Coronary artery (tissue), 2 donors: ENCODE measurements at regions not wholly inside any gene's neighbourhood (a gene's known extent, or its start where the extent isn't known, plus 50 kb on each side); places are given as distances from the start of the nearest gene placed in this dataset.

Experiments
- DNase-seq: peaks from one replicate; pipeline ENCODE4 v3.0.0-alpha.2; 2017; ENCODE audit warnings: low spot score
- H3K27ac ChIP-seq, 2 donors: fragments of 200-600 bp; sonication (generic); one replicate each; pipeline ENCODE4 v1.5.1; 2016 to 2019
- H3K4me3 ChIP-seq: fragments of 200-600 bp; sonication (generic); 2 replicates; pipeline ENCODE4 v1.5.1; 2016; ENCODE audit warnings: mild to moderate bottlenecking, moderate library complexity
- TF ChIP-seq, protein P1 (sequence below): fragments of 200-600 bp; sonication (generic); IDR thresholded peaks from one replicate; pipeline ENCODE4 v1.5.1; 2019; ENCODE audit warnings: antibody characterized with exemption

DNA sequence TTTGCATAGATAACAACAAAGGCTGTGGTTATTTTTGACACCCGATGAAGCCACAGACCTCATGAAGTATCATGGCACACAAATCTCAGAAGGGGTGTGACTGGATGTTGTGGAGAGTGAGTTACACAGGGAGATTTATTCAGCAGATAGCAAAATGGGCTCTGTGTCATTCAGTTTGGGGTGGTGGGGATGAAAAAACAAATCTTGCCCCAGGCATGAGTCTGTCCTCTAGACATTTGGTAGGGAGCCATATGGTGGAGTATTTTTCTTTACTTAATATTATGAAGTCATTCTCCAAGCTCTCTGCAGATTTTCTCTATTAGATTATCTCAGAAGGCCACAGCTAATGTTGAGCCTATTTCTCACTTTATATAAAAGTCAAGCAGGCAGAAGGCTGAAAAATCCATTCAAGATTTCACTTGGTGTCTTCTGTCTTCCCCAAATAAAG, 277.1 kb upstream of the TENM3 start:
- no peak for DNase-seq
- no peak overlapping the region for H3K27ac ChIP-seq
- no peak overlapping the region for H3K4me3 ChIP-seq
- TF ChIP-seq, protein P1, sequence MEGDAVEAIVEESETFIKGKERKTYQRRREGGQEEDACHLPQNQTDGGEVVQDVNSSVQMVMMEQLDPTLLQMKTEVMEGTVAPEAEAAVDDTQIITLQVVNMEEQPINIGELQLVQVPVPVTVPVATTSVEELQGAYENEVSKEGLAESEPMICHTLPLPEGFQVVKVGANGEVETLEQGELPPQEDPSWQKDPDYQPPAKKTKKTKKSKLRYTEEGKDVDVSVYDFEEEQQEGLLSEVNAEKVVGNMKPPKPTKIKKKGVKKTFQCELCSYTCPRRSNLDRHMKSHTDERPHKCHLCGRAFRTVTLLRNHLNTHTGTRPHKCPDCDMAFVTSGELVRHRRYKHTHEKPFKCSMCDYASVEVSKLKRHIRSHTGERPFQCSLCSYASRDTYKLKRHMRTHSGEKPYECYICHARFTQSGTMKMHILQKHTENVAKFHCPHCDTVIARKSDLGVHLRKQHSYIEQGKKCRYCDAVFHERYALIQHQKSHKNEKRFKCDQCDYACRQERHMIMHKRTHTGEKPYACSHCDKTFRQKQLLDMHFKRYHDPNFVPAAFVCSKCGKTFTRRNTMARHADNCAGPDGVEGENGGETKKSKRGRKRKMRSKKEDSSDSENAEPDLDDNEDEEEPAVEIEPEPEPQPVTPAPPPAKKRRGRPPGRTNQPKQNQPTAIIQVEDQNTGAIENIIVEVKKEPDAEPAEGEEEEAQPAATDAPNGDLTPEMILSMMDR = no peak

DNA sequence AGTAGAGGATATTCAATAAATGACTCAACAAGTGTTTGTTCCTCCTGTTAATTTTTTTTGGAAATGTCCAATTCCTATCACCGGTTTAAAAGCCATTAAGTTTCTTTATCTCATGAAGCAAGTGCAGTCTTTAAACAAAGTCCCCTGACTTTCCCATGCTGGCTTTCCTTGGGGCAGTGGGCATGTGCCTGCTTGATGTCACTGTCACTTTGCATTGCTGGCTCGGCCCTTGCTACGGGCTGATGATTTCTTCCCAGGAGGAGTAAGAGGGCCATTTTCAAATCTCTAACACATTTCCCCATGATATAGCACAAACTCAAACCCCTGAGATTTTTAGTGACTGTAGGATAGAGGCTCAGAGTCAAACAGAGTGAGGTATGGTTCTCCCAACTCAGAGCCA, 275.8 kb upstream of the TENM3 start:
- Histone ChIP-seq H3K27ac (no peak overlapping the region), H3K4me3 (no peak overlapping the region)
- no peak for DNase-seq
- TF ChIP-seq, protein P1 = no peak

DNA sequence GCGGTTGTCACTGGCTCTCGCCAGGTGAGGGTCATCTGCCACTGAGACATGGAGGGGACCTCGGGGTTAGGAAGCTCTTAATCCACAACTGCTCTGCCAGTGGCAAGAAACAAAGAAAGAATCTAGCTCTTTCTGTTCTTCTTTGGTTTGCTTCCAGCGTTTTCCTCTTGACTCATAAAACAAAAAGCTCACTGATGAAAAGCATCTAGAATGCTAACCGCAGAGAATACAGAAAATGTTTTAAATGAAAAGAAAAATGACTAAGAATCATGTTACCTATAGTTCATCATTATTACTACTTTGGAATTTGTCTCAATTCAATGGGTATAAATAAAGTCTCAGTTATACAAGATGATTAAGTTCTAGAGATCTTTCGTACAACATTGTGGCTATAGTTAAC, 274.8 kb upstream of the TENM3 start:
- no peak for DNase-seq
- Histone ChIP-seq H3K4me3 (no peak overlapping the region), H3K27ac (no peak overlapping the region)
- TF ChIP-seq, protein P1 = no peak

DNA sequence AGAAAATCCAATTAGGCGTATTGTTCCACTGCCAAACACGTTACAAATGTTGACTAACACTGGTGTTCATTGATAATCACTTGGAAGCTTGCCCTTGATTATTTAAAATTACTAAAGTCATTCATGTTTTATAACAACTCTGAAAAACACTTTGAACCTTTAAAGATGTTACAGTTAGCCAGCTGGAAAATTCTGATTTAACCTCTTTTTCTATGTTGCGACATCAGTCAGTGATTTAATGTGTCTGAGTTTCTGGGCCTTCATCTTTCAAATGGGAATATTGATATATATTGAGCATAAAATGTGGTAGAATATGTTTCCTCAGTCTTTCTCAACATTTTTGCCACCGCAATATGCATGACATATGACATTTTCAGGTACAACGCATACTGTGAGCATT, 274.1 kb upstream of the TENM3 start:
- no peak for DNase-seq
- Histone ChIP-seq H3K27ac (no peak overlapping the region), H3K4me3 (no peak overlapping the region)
- TF ChIP-seq, protein P1 = no peak

DNA sequence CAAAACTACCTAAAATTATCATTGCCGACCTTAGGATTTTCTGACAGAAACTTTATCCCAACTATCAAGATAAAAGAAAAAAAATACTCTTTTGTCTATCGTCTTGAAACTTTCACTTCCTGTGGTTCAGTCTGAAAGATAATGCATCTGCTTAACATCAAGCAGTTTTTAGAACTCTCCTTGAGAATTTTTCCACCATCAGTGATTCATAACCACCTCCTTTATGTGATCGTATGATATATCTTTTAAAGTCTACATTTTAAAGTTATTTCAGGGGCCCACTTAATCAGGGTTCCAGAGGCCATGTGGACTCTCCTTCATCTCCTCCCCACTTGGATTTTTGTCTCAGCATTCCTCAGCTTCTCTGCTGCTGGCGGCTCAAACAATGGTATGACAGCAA, 272.8 kb upstream of the TENM3 start:
- no peak for DNase-seq
- H3K27ac ChIP-seq = no peak overlapping the region
- TF ChIP-seq, protein P1 = no peak
- no peak overlapping the region for H3K4me3 ChIP-seq

DNA sequence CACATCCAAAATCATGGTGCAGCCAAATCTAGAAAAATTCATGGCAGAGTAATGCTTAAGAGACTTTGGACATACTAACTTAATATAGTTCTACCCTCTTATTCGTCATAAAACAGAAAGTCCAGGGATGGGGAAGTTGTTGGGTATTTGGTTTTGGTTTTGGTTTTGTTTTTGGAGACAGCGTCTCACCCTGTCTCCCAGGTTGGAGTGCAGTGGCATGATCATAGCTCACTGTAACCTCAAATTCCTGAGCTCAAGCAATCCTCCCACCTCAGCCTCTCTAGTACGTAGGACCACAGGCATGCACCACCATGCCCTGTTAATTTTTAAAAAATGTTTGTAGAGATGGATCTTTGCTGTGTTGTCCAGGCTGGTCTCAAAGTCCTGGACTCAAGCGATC, 271.8 kb upstream of the TENM3 start:
- DNase-seq = no peak
- TF ChIP-seq, protein P1 = no peak
- Histone ChIP-seq H3K27ac (no peak overlapping the region), H3K4me3 (no peak overlapping the region)

DNA sequence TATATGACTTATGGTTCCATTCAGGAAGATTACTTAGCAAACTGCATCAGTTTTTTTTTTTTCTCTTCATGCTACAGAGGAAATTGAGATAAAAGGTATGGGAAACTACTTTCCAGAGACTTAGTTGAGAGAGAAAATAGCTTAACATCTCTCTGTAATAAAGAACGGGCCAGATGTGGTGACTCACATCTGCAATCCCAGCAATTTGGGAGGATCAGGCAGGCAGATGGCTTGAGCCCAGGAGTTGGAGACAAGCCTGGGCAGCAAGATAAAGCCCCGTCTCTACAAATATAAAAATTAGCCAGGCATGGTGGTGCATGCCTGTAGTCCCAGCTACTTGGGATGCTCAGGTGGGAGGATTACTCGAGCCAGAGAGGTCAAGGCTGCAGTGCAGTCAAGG, 271.2 kb upstream of the TENM3 start:
- H3K27ac ChIP-seq = no peak overlapping the region

More for the DNA sequence above, 271.2 kb upstream of the TENM3 start:
- no peak overlapping the region for H3K4me3 ChIP-seq
- TF ChIP-seq, protein P1 = no peak
- DNase-seq = no peak
